ENCODE measurements at regions not wholly inside any gene's neighbourhood (a gene's known extent, or its start where the extent isn't known, plus 50 kb on each side); places are given as distances from the start of the nearest gene placed in this dataset.

DNA sequence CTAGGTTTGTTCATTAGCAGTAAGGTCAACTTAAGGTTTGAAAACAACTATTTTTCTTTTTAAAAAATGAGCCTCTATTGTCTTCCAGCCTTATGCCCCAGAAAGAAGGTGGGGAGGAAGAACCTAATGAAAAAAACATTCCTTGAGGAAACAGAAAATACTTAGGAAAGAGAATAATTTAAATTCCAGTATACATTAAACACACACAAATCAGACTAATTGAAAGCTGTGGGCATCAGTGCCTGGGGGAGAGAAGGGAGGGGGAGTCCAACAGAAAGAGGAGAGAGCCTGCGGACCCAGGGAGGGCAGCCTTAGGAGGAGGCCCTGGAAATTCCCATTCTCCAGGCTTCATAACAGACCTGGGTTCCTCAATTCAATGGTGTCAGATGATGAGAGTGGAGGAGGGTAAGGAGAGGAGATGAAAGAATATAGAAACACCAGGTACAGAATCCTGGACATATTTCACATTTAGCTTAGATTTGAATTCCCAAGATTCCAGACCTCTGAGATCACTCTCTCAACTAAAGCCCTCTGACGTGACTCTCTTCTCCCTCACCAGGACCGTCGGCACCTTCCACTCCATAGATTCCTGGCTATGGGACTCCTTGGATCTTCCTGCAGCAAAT, 320.5 kb upstream of the UMPS start:
- TF ChIP-seq, protein P1, sequence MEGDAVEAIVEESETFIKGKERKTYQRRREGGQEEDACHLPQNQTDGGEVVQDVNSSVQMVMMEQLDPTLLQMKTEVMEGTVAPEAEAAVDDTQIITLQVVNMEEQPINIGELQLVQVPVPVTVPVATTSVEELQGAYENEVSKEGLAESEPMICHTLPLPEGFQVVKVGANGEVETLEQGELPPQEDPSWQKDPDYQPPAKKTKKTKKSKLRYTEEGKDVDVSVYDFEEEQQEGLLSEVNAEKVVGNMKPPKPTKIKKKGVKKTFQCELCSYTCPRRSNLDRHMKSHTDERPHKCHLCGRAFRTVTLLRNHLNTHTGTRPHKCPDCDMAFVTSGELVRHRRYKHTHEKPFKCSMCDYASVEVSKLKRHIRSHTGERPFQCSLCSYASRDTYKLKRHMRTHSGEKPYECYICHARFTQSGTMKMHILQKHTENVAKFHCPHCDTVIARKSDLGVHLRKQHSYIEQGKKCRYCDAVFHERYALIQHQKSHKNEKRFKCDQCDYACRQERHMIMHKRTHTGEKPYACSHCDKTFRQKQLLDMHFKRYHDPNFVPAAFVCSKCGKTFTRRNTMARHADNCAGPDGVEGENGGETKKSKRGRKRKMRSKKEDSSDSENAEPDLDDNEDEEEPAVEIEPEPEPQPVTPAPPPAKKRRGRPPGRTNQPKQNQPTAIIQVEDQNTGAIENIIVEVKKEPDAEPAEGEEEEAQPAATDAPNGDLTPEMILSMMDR (conservative IDR thresholded peaks at IDR 0.05; ENCODE audit: low read length), result no peak
- TF ChIP-seq EZH2phosphoT487 (IDR thresholded peaks at IDR 0.05; ENCODE audit: borderline replicate concordance), result no peak

Data from Loucy (cell line).